ENCODE measurements at regions not wholly inside any gene's neighbourhood (a gene's known extent, or its start where the extent isn't known, plus 50 kb on each side); places are given as distances from the start of the nearest gene placed in this dataset.

GRCh38 chr6:80728101-80728750, 621.8 kb downstream of the BCKDHB start:
- Histone ChIP-seq H2BK120ac (replicated peaks; ENCODE audit: low read depth, low read length) (no peak overlapping the region), H3K18ac (ENCODE audit: extremely low read depth, low read length) (no peak overlapping the region), H2BK5ac (ENCODE audit: low read depth, low read length) (no peak overlapping the region), H4K91ac (replicated peaks; ENCODE audit: insufficient read length, low read length) (no peak overlapping the region), H3K4me3 (ENCODE audit: extremely low read depth in 1 of 4, insufficient read depth in 2 of 4, low read depth in 3 of 4, low read length in 4 of 4) (no peak overlapping the region), H3K14ac (ENCODE audit: insufficient read length) (no peak overlapping the region), H3K9ac (replicated peaks in 1 of 4; ENCODE audit: extremely low read depth in 1 of 4, low read depth in 3 of 4, low read length in 3 of 4) (no peak overlapping the region), H4K20me1 (replicated peaks in 1 of 2; ENCODE audit: control insufficient read depth in 1 of 2, insufficient read depth in 2 of 2, low read length in 2 of 2) (no peaks in the 10 kb centered on the region), H3K23ac (ENCODE audit: insufficient read length) (no peak overlapping the region), H3K27ac (ENCODE audit: low read depth, low read length) (no peak overlapping the region), H4K5ac (ENCODE audit: insufficient read length, low read depth, low read length) (no peak overlapping the region), H3K23me2 (ENCODE audit: low read depth, low read length) (no peaks in the 10 kb centered on the region), H3K27me3 (replicated peaks in 1 of 4; ENCODE audit: control insufficient read depth in 3 of 4, extremely low read depth in 1 of 4, insufficient read depth in 3 of 4, low read length in 3 of 4) (no peaks in the 10 kb centered on the region), H2BK15ac (ENCODE audit: low read length) (no peak overlapping the region), H2AK5ac (ENCODE audit: low read depth, low read length) (no peak overlapping the region), H3K4me1 (replicated peaks in 1 of 4; ENCODE audit: control insufficient read depth in 3 of 4, insufficient read depth in 4 of 4, low read length in 3 of 4) (no peaks in the 10 kb centered on the region), H3K9me3 (ENCODE audit: insufficient read depth in 2 of 2, low read depth in 1 of 2, low read length in 1 of 2) (no peaks in the 10 kb centered on the region), H3K36me3 (ENCODE audit: control insufficient read depth in 2 of 4, insufficient read depth in 4 of 4, low read length in 3 of 4) (no peaks in the 10 kb centered on the region), H3K4me2 (ENCODE audit: insufficient read depth in 1 of 2, low read depth in 2 of 2, low read length in 2 of 2) (no peak overlapping the region), H3K79me1 (ENCODE audit: low read depth, low read length) (no peaks in the 10 kb centered on the region), H3K56ac (replicated peaks; ENCODE audit: insufficient read length, low read depth, low read length) (no peak overlapping the region), H3K4ac (replicated peaks; ENCODE audit: insufficient read length, low read depth, low read length) (no peak overlapping the region), H2BK20ac (ENCODE audit: low read length) (no peak overlapping the region), H2BK12ac (ENCODE audit: low read depth, low read length) (no peak overlapping the region), H3K79me2 (ENCODE audit: control insufficient read depth in 1 of 2, insufficient read depth in 2 of 2, low read length in 2 of 2) (no peaks in the 10 kb centered on the region), H4K8ac (ENCODE audit: extremely low read depth, insufficient read depth, low read length) (no peak overlapping the region), H2AFZ (ENCODE audit: low read length) (no peak overlapping the region)
- TF ChIP-seq POLR2AphosphoS5 (IDR thresholded peaks at IDR 0.05; ENCODE audit: low read depth, low read length) (no peak), SUZ12 (IDR thresholded peaks at IDR 0.05; ENCODE audit: low read length) (no peak), E2F6 (IDR thresholded peaks at IDR 0.05) (no peak), JUND (IDR thresholded peaks at IDR 0.05; ENCODE audit: low read length) (no peak), PHF8 (conservative IDR thresholded peaks at IDR 0.05; ENCODE audit: low read depth, low read length) (no peak), GABPA (IDR thresholded peaks at IDR 0.05; ENCODE audit: borderline replicate concordance, insufficient read depth, low read length) (no peak), NANOG (IDR thresholded peaks at IDR 0.05; ENCODE audit: insufficient read depth, low read depth, low read length, poor library complexity, severe bottlenecking) (no peak), RXRA (IDR thresholded peaks at IDR 0.05; ENCODE audit: insufficient read depth, low read depth, low read length) (no peak)
- POLR2A ChIA-PET (ENCODE audit: partially characterized antibody) = no interaction called here
- no peak for FAIRE-seq
- WGBS, 2 experiments (ENCODE audit: extremely low coverage in 1 of 2, insufficient coverage in 1 of 2, insufficient read length in 1 of 2, insufficient replicate concordance in 2 of 2, low coverage in 1 of 2, low lambda C conversion rate in 2 of 2, missing lambda C conversion rate in 1 of 2) = 81% methylated on average over 1 of the region's 1 CpG; no CpG with 5 or more reads in 1 of the 2 experiments
- CTCF ChIA-PET (ENCODE audit: partially characterized antibody) = no interaction called here
- DNase-seq (ENCODE audit: low read depth in 1 of 2, low spot score in 2 of 2) = no peak

All from H1 (cell line).